GM19372 (cell line): ENCODE measurements at regions not wholly inside any gene's neighbourhood (a gene's known extent, or its start where the extent isn't known, plus 50 kb on each side); places are given as distances from the start of the nearest gene placed in this dataset.
"Not testable (repeated sequence)": the region's sequence is repeated elsewhere in the genome, so short reads cannot be mapped to it uniquely, and the experiment has no call there.

ENCODE experiments used
- ATAC-seq: cut with Tn5 transposase; IDR thresholded peaks from one replicate; pipeline ENCODE4 v1.9.1; 2021; ENCODE audit warnings: mild to moderate bottlenecking, low read depth, moderate library complexity; ENCODE audit not compliant: unreplicated experiment

DNA sequence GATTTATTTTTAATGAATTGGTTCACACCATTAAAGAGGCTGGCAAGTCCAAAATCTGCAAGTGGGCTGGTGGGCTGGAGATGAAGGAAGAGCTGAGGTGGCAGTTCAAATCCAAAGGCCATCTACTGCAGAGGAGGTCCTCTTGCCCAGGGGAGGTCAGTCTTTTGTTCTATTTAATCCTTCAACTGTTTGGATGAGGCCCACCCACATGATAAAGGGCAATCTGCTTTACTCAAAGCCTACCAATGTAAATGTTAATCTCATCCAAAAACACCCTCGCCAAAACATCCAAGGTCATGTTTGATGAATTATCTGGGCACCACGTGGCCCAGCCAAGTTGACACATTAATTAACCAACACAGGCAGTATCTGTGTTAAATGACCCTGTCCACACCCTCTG is 99.0 kb downstream of the RRAGC start:
- ATAC-seq, result no peak

DNA sequence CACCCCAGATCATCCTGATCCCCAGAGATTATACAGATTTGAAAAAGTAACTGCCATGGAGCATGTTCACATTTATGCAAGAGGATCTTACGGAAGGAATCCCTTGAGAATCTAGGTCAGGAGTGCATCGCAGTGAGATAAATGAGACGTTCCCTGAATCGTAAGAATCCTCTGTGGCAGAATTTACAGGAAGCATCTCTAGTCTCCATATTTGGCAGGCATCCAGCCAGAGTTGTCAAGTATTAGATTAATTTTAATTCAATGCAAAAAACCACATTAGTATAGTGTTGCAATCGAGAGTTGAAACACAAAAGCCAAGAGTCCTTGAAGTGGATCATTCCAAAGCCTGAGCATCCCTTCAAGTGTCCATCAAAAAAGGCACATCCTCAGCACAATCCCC is 100.8 kb downstream of the RRAGC start:
- ATAC-seq, result no peak

DNA sequence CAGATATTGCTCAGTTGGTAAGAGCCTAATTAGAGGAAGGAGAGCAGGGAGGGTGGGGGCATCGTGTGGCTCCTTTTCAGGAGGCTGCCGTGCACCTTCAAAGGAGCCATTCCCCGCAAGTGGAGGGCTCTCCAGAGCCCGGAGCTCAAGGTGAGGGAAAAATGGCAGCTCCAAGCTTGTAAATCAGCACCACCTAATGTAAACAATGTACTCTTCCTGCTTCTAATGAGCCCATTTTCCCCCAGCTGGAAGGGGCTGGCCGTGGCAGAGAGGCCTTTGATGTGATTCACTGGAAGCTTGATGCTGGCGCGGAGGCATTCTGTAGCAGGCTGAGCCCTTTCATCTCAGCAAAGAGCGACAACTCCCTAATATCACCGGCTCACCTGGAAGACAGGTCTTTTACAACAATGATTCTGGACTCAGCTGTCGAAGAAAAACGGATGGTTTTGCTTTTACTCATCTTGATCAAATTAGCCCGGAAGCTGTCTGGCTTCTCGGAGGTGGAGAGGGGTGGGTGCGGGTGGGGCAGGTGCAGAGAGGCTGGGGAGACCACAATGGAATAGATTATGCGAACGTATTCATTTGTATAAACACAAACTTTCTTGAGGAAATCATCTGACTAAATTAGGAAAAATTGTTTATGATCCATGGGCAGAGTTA is 112.5 kb downstream of the RRAGC start:
- no peak for ATAC-seq

DNA sequence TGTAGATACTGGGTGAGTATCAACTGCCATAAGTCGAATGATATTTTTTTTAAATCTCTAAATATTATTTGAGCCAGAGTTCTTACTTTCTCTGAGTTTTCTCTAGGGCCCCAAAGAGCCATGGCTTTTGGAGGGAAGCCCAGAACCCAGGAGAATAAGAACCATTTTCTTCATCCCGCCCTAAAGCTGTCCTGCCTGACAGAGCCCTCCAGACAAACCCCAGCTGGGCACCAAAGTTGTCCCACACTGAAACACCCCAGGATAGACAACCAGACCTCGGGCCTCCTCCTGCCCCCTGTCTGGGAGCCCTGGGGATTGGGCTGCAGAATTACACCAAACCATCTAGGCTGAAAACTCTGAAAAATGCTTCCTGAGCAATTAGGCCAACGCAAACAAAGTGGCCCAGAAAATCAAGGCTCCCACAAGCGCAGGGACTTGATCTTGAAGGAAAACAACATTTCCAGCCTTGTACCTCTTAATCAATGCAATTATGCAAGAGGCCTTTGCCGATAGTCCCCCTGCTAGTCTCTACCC is 113.1 kb downstream of the RRAGC start:
- ATAC-seq, result no peak

DNA sequence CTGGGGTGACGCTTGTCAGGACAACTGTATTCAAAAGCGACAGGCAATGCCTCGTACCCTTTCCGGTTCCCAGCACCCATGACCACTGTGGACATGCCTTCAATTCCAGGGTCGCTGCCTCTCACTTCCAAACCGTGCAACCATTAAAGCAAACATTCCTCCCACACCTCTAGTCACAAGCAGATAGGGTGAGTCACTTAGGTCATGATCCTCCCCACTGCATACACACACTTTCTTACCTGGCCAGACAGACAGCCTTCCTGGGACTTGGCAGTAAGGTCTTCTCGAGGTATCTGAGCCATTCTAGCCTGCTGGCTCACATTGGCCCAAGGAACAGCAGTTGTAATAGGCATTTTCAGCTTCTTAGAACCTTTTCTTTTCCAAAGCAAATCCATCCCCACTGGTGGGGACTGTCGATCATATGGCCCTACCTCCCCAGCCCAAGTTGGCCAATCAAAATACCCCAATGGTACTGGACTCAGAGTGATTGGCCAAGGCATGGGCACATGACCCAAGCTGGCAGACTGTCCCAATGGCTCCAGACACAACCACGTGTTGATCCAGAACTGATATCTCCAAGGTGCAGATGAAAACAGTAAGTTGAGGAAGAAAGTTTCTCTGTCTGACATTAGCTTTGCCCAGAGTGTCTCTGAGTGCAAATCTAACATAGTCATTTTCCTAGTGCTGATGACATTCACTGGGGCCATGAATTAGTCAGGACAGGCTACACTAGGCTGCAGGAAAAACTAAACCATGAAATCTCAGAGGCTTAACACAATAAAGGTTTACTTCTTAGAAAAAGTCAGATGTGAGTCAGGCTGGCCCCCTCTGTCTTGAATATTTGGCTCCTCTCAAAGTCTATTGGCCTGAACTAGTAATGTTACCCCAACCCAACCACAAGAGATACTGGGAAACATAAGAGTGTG is 113.8 kb downstream of the RRAGC start:
- no peak for ATAC-seq

DNA sequence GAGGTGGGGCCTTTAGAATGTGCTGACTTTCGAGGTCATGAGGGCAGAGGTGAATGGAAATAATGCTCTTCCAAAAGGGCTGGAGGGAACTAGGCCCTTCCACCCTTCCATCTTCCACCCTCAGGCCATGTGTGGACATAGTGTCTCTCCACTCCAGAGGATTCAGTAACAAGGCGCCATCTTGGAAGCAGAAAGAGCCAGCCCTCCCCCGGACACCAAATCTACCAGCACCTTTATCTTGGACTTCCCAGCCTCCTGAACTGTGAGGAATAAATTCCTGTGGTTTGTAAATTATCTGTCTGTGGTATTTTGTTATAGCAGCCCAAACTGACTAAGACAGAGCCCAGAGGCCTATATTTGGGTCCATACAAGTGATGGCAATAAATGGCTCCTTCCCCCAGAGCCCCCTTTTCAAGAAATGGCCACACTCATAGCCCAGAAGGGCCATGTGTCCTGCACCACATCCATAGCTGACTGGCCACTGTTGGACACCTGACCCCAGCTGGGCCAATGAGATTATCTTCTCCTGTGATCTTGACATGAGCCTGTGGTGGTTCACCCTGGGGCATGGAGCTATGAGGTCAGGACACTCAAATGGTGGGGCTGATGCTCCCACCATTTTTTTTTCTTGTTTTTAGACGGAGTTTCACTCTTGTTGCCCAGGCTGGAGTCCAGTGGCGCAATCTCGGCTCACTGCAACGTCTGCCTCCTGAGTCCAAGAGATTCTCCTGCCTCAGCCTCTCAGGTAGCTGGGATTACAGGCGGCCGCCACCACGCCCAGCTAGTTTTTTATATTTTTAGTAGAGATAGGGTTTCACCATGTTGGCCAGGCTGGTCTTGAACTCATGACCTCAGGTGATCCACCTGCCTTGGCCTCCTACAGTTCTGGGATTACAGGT is 114.9 kb downstream of the RRAGC start:
- no peak for ATAC-seq

DNA sequence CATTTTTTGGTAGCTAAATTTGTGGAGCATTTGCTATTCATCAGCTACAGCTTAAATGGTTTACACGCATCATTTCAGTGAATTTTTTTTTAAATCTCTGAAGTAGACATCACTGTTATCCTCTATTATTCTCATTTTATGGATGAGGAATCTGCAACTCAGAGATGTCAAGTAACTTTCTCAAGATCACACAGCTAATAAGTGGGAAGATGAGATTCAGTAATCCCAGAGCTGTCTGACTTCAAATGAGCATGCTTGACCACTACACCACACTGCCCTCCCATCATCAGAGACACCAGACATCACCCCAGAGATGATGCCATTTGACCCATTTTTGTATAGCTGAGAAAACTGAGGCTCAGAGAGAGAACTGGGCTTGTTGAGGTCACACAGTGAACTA is 116.4 kb downstream of the RRAGC start:
- ATAC-seq, result no peak

DNA sequence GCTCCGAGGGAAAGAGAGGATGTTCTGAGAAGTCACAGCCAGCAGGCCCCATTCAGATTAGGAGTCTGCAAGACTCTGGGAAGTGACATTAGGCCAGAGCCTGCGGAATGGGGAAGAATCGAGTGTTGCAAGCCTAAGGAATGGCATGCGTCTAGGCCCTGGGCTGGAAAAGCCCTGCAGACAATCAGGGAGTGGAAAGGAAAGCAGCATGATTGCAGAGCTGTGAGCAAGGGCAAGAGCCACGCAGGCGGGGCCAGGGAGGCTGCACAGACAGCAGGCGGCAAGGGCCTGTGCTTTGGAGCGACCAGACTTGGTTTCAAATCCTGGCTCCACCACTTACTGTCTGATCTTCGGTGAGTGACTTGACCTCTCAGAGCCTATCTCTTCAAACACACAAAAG is 118.2 kb downstream of the RRAGC start:
- ATAC-seq, result no peak

DNA sequence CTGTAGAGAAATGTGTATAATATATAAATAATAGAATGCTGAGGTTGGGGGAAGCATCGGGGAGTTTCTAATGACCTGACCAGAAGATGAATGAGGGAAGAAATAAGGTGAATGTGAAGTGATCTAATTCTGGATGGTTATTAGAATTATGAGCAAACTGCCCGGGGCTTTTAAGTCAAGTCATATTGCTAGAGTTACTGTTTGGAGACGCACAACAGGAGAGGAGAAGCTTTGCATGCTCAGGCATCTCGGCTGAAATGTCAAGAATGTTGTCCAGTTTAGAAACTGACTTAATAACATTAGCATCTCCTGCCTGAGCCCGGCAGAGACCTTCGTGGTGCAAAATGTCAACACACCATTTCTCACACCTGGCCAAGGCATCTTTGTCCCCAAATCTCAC is 119.1 kb downstream of the RRAGC start:
- no peak for ATAC-seq

DNA sequence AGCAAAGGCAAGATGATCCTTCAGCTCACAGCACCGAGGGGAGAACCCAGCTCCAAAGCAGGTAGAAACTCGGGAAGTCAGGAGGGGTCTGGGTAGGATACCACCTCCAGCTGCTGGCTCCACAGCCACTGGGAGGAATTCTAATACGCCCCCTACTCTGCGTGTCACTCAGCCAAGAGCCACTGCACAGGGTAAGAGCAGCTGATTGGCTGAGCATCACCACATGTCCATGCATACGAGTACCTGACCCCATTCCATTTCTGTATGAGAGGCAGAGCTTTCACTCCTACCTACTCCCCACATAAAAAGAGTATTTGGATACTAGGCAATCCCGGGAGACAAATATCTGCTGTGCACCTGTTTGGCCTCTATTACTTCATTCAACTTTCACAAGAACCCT is 121.4 kb downstream of the RRAGC start:
- no peak for ATAC-seq

DNA sequence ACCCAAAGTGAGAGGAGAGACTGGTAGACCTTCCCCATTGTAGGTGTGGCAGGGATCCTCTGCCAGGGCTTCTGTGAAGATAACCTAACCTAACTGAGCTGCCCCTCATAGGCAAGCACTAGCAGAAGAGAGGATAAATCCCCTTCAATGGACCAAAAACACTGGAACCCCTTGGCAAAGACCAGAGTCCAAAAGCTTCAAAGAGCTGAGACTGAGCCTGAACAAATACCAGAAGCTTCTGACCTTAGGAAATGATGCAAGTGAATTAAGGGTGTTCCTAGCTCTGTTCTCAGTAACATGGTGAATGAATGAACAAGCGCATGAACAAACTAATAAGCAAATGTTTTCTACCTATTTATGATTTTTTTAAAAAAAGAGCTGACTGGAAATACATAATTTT is 123.2 kb downstream of the RRAGC start:
- ATAC-seq, result no peak

DNA sequence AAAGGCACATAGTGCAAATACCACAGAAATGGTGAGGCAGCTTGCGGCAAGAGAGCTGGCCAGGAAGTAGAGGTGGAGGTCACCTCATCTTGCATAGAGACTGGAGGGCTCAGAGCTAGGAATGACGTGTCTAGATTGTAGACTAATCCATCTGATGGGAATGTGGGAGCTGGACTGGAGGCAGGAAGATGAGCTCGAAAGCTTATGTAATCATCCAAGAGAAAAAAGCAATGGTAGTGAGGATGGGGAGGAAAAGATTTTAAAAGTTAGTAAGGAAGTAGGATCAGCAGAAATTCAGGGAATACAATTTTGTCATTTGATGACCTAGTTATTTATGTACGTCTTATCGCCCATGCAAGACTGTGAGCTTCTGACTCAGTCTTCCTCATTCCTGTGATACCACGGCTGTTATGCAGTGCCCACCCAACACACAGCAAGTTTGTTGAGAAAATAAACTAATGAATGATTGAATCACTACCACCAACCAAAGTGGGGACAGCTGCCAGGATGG is 123.9 kb downstream of the RRAGC start:
- ATAC-seq, result no peak

DNA sequence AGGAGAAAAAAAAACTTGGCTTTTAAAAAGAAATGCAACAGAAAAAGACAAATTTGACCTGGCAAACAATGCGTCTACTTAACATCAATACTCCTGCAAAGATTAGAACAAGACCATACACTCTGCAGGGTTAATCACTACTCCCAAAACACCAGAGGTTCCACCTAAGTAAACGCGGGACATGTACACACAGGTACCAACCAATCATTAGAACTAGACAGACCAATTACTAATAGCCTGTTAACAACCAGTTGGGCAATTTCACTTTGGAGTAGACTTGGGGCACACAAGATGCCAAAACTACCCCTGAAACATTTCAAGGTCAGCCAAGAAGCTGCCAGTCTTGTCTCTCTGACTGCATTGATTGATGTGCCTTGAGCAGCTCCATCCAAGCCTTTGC is 125.8 kb downstream of the RRAGC start:
- ATAC-seq, result no peak

DNA sequence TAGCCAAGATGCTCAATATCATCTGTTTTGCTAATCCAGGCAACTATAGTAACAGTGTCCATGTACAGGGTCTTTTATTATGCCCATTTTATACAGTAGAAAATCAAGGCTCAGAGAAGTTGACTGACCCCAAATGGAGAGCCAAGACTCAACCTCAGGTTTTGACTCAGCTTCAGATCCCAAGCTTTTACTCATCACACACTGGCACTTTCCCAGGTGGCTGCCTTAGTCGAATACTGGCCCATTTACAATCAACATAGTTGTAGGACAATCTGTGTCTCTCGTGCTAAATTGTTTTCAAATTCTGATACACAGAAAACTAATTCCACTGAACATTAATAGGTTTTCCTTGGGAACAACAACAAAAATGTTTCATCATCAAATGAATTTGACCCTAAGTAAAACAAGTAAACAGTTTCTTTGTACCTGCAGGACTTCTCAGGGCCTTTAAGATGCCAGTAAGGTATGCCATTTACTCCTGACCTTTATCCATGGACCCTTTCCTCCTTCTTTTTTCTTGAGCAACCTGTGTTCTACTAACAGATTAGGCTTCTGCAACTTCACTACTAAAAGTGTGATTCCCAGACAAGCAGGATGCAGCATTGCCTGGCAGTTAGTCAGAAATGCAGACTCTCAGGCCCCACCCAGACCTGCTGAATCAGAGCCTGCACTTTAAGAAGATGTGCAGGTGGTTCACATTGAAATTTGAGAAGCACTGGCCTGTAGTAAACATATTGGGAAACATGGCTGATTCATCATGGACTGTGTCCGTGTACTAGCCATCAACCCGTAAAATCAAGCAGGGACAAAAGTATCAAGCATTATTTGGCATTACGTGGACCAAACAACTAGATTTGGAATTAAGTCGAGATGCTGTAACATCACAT is 128.8 kb downstream of the RRAGC start:
- ATAC-seq, result no peak

DNA sequence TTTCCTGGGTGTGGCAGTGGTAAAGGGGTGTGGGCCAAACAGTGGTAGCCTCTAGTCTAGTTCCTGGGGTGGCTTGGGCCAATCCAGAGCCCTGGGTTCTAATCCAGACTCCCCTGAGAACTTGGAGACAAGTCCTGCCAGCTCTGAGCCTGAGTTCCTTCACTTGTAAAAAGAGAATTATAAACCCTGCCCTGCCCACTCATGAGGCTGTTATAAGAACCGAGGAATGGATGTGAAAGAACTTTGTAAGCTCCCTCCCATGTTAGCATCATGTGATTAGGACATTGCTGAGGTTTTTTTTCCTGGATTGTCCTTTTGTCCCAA is 131.0 kb downstream of the RRAGC start:
- ATAC-seq, result no peak

DNA sequence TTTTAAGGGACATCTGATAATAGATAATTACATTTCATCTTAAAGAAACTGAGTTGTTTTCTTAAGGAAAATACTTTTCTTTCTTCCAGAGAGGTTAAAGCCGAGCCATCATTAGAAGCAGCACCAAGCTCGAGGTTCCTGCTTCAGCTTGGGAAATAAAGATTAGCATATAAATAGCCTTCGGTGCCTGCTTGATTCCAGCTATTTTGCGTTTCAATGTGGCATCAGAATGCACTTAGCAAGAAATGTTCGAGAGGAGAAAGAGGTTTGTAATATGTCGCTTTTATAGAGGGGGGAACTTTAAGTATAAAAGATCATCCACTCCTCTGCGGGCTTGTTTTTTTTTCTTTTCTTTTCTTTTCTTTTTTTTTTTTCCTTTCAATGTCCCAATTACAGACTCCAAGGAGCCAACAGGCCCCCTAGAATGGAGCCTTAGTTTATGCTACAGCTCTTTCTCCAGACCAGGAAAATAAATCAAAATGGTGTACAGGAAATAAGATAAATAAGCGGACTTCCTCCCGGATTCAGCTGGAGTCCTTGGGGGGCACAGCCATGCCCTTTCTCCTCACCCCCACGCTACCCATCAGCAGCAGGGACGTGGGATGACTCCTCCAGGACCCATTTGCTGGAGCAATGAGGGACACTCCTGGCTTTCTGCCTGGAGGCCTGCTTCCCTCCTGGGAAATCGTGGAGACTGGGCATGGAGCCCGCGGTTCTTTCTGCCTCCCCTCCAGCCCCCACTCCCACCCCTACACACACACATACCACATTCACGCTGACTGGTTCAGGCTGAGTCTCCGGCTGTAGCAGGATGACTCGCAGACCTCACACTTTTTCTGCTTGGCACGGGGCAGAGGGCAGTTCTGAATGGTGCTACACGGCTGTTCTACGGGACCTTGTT is 131.6 kb downstream of the RRAGC start:
- ATAC-seq, result no peak

DNA sequence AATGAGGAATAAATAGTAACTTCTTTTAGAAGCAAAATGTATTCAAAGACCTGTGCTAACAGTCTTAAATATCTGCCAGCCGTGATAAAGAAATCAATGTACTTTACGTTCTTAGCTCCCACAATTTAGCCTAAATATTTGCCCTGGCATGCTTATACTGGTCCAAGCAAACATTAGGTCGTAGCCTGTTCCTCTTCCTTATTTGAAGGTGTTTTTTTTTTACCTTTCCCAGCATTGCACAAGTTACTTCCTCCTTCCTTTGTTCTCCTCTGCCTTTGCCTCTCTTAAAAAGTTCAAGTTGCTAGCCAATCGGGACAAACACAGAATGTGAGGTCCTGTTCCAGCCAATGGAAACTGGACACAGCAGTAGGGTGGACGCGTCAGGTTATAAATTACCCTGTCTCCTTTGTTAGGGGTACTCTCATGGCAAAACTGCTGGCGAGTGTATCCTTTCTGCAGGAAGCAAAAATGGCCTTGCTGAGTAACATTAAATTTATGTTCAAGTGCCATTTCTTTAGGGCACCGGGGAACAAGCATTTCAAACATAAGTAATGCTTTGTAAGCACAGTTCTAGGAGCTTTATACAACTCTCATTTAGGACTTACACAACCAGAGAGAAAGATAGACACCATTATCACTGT is 134.1 kb downstream of the RRAGC start:
- ATAC-seq, result not testable (repeated sequence)
